Right lobe of liver (tissue), 4 donors: ENCODE measurements at regions not wholly inside any gene's neighbourhood (a gene's known extent, or its start where the extent isn't known, plus 50 kb on each side); places are given as distances from the start of the nearest gene placed in this dataset.

Source experiments
- CTCF ChIP-seq, 4 donors: fragments of 200-600 bp in 3 of 4; fragments of 450-650 bp in 1 of 4; IDR thresholded peaks; one replicate each; pipeline versions ENCODE4 v1.5.1 to v1.8.0; 2016 to 2022; ENCODE audit warnings: antibody characterized with exemption in 4 of 4, mild to moderate bottlenecking in 2 of 4
- POLR2A ChIP-seq: fragments of 450-650 bp; IDR thresholded peaks from one replicate; pipeline ENCODE4 v1.6.1; 2017; ENCODE audit warnings: antibody characterized with exemption, mild to moderate bottlenecking
- donor health status: DM: no; HTN: no; CAD: no.
- donor health status: DM: no; HTN: no; CAD: no.
- donor health status: DM: no; HTN: yes; CAD: no.

- TF ChIP-seq POLR2A, result no peak
- no peak for TF ChIP-seq CTCF (IDR thresholded peaks at IDR 0.05)
Observed at GRCh38 chr2:18454692-18455235, 105.7 kb downstream of the RDH14 start.
